ACHN (cell line): ENCODE measurements at regions not wholly inside any gene's neighbourhood (a gene's known extent, or its start where the extent isn't known, plus 50 kb on each side); places are given as distances from the start of the nearest gene placed in this dataset.
"Not testable (repeated sequence)": the region's sequence is repeated elsewhere in the genome, so short reads cannot be mapped to it uniquely, and the experiment has no call there.

Source experiments
- DNase-seq: peaks from one replicate; pipeline ENCODE4 v3.0.0-alpha.2; 2015
- in situ Hi-C: cut with HindIII; loops from 2 replicates; pipeline ENCODE4 v1.10.0; 2017; ENCODE audit warnings: low sequenced_read_pairs, low pct_ligation_motif_present, low pct_unique_long_range_greater_than_20kb

DNA sequence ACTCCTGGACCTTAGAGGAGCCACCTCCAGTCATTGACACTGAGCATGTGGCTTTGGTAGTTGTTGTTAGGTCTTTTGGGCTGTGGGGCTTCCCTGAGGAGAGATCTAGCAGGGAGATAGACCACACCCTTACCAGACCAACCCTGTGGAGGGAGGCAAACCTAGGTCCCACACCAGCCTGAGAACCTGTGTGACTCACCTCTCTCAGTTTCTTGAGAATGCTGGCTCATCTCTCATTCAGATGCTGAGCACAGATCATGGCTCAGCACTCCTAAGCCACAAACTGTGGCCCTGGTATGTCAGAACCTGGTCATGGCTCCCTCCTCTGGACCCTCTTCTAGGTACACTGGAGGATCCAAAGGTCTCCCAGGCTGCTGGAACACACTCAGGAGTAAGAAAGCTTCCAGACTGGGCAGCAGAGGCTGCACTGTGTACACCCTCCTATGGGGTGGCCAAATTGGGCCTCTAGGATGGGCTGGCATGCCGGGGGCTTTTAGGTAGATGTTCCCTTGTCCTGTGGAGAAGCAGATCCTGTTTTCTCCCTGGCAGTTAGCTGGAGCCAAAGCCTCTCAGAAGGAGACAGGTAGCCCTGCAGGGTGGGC, 1294.5 kb downstream of the KHDRBS2 start:
- in situ Hi-C loops = no loop called here
- DNase-seq = no peak

GRCh38 chr6:60952500-60952899, 1333.5 kb downstream of the KHDRBS2 start:
- in situ Hi-C loops = no loop called here
- DNase-seq = no peak

DNA sequence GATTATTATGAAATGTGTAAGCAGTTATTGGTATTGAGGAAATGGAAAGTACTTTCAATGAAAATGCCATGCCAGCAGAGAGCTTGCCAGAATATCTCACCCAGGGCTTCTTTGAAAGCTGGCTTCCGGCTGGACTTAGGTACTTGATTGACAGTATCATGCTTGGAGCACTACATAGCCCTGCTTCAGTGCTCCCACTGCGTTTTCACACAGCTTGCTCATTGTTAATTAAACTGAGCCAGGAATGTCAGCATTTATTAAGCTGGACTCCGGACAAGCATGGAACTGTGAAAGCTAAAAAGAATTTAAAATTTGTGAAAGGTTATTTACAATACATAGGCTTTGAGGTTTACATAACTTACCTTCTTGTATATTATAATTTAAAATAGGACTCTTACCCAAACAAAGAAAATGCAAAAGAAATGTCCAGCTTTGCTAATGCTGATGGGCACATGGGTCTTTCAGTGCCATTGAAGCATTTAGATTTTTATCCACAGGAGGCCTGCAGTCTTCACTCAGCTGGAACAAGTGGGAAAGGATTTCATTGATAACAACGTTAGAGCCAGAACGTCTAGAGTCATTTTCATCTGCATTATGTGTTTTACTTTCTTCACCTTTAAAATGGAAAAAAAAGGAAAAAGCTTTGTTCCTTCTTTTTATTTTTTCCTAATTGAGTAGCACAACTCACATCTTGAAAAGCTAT, 1335.7 kb downstream of the KHDRBS2 start:
- in situ Hi-C loops, DNase-seq: not testable (repeated sequence)

DNA sequence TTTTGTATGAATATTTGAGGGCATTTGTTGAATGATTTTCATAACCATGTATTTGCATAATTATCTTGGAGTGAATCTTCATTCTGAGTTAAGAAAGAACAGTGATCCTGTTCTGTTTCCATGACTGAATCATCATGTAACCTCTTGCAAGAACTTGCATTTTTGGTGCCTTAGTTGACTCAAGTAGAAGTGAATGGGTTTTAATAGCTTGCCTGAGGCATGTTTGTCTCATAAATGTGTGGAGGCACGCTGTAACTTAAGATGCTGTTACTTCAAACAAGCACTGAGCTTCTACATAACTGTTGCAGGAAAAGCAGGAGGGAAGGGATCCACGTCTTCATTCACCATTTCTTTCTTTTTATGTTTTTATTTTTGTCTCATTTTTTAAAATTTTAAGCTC, 1338.6 kb downstream of the KHDRBS2 start:
- in situ Hi-C loops, DNase-seq: not testable (repeated sequence)

DNA sequence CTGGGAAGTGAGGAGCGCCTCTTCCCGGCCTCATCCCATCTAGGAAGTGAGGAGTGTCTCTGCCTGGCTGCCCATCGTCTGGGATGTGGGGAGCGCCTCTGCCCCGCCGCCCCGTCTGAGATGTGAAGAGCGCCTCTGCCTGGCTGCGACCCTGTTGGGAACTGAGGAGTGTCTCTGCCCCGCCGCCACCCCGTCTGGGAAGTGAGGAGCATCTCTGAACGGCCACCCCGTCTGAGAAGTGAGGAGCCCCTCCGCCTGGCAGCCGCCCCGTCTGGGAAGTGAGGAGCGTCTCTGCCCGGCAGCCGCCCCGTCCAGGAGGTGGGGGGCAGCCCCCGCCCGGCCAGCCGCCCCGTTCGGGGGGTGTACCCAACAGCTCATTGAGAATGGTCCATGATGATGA, 1341.2 kb downstream of the KHDRBS2 start:
- in situ Hi-C loops, DNase-seq: not testable (repeated sequence)

DNA sequence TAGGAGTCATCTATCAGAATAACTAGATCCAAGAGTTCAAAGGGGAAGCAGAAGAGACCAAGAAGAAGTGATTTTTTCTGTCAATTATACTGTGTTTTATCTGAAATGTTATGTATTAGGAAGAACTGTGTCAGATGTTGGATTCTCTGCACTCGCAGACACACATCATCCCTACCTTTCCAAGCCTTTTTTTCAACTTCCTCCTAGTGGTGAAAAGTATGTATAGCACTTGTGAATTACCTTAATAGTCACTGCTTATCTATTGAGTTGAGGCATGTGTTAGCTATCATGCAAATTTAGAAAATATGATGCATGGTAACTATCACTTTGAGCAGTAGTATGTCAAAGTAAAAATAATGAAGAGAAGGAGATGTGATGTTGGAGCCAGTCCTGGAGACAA, 1350.1 kb downstream of the KHDRBS2 start:
- DNase-seq, in situ Hi-C loops: not testable (repeated sequence)

GRCh38 chr6:60919652-60920051, 1366.4 kb downstream of the KHDRBS2 start:
- in situ Hi-C loops, DNase-seq: not testable (repeated sequence)

DNA sequence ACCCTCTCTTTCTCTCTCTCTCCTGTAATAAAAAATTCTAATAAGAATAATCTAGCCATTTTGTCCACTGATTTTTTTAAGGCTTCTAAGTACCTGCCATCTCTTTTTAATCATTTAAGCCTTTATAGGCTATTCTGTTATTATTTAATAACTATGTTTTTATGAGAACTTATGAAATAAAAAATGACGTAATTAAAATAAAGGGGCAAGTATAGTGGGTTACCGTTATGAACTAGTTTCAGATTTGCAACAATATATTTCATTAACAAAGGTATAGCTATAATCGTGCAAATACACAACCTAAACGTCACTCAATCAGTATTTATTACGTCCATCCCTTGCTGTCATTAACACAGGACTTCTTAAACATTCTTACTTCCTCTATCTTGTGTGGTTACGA, 1382.2 kb downstream of the KHDRBS2 start:
- in situ Hi-C loops, DNase-seq: not testable (repeated sequence)

- in situ Hi-C loops, DNase-seq: not testable (repeated sequence)
These were observed 1392.7 kb downstream of the KHDRBS2 start for GRCh38 chr6:60893374-60893773.

- no peak for DNase-seq
- in situ Hi-C loops = no loop called here
These were observed 1394.4 kb downstream of the KHDRBS2 start for GRCh38 chr6:60891606-60892005.

- DNase-seq, in situ Hi-C loops: not testable (repeated sequence)
These were observed 1408.6 kb downstream of the KHDRBS2 start for GRCh38 chr6:60877396-60877795.

GRCh38 chr6:60870779-60871178, 1415.2 kb downstream of the KHDRBS2 start:
- in situ Hi-C loops, DNase-seq: not testable (repeated sequence)

DNA sequence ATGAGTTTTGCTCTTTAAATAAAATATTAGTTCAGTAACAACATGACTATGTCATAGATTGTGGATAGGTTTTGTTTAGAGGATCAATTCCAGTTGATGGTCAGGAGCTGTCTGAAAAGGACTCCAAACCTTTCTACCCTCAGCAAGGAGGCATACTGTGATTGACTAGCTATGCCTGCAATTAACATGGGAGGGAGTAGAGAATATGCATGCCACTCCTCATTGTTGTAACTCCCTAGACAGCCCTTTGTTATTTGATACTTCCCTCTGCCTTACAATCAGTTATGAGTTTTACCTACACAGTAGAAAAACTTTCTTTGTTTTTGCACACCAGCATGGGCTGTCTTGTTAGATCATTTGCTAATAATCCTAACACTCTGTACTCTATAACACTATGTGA, 1418.5 kb downstream of the KHDRBS2 start:
- in situ Hi-C loops = no loop called here

DNA sequence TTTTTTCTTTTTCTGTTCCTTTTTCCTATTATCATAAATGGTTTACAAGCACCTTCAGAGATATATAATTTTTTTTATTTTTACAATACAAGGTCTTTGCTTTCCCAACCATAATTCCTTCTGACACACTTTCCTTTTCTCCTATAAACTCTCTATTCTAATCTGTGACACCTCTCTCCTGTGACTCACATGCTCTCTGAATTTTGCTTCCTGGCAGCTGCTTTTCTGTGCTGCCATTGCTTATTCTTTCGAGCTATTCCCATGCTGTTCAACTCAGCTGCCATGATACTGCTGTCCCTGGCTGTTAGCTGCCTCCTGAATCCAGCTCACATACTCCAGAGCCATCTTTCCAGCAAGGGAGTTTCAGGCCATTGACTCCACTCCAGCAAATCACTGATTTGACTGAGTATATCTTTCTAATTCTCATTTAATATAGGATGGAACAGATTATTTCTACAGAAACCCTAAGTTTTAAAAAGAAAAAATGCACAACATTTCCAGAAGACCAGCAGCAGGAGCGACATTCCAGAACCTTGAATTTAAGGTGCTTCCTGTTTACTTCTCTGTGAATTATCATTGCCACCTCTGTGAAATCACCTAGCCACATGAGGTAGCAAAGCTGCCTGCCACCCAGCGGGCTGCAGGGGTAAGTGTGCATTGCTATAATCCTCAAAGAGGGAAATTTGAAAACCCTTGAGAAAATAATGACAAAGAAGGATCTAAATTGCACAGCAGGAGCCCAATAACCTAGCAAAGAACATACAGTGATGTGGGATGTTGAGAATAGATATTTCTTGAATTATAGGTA, 1442.6 kb downstream of the KHDRBS2 start:
- in situ Hi-C loops = not testable (repeated sequence)
- DNase-seq = peak; percentile 1

More for the DNA sequence above, 1418.5 kb downstream of the KHDRBS2 start:
- DNase-seq = no peak

- in situ Hi-C loops, DNase-seq: not testable (repeated sequence)
These were observed 1455.3 kb downstream of the KHDRBS2 start for GRCh38 chr6:60830726-60831125.

DNA sequence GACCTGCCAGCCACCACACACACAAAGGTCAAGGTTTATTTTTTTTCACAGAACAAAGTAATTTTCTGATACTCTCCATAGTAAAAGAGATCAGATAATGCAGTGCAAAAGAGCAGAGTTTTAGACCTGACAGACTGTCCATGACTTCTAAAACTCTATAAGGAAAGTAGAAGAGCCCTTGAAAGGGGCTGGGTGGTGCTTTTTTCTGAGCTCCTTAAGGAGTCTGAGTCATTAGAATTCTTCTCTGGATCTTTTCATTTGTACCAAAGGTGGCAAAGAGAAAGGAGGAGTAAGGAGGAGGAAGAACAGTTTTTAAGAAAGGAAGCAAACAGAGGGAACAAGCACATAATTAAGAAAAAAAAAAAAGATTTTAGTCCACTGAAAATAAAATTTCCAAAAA, 1463.4 kb downstream of the KHDRBS2 start:
- in situ Hi-C loops = not testable (repeated sequence)

GRCh38 chr6:60818072-60818471, 1468.0 kb downstream of the KHDRBS2 start:
- in situ Hi-C loops, DNase-seq: not testable (repeated sequence)

More for the DNA sequence above, 1463.4 kb downstream of the KHDRBS2 start:
- not testable (repeated sequence) for DNase-seq

DNA sequence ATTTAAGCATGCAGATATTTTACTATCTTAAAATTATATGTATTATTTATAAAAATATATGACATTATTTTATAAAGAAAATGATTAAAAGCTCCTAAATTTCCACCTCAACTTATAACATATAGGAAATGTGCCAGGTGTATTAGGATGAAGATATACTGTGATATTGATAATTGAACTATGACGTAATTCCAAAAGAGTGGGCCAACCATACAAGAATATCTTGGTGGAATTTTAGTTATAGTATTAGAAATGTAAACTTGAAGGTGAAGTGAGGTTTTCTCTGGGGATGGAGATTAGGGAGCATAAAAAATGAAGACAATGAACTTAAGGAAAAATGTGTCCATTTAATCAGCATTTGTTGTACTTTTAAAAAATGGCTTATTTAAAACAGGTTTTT, 1471.2 kb downstream of the KHDRBS2 start:
- in situ Hi-C loops, DNase-seq: not testable (repeated sequence)

- DNase-seq, in situ Hi-C loops: not testable (repeated sequence)
These were observed 1472.0 kb downstream of the KHDRBS2 start for GRCh38 chr6:60813897-60814596.
